ENCODE measurements at regions not wholly inside any gene's neighbourhood (a gene's known extent, or its start where the extent isn't known, plus 50 kb on each side); places are given as distances from the start of the nearest gene placed in this dataset.

DNA sequence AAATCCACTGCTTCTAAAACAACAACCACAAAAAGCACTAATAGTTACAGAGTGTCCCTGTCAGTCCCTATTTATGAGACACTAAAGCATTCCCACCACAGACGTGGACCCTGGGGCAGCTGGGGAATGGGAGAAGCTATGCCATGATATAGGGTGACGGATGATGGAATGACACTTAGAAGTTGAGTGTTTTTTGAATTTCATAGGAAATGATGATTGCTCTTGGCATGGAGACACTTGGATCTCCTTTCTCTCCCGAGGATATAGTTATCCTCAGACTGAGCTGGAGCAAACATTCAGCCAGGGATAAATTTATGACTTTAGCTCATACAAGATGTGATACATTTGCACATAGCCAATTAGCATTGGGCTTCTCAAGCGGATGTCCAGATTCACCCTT lies 151.2 kb downstream of the EDN3 start:
- DNase-seq (ENCODE audit: low spot score) = no peak
- no peaks in the 10 kb centered on the region for H3K36me3 Mint-ChIP-seq (ENCODE audit: low read depth, unreplicated experiment)
- H3K27me3 Mint-ChIP-seq (ENCODE audit: unreplicated experiment) = peaks cover 2% of the 10 kb centered on the region
- H3K4me3 Mint-ChIP-seq (ENCODE audit: unreplicated experiment) = no peak overlapping the region
- no peak overlapping the region for H3K27ac Mint-ChIP-seq (ENCODE audit: unreplicated experiment)
- TF ChIP-seq, protein P1, sequence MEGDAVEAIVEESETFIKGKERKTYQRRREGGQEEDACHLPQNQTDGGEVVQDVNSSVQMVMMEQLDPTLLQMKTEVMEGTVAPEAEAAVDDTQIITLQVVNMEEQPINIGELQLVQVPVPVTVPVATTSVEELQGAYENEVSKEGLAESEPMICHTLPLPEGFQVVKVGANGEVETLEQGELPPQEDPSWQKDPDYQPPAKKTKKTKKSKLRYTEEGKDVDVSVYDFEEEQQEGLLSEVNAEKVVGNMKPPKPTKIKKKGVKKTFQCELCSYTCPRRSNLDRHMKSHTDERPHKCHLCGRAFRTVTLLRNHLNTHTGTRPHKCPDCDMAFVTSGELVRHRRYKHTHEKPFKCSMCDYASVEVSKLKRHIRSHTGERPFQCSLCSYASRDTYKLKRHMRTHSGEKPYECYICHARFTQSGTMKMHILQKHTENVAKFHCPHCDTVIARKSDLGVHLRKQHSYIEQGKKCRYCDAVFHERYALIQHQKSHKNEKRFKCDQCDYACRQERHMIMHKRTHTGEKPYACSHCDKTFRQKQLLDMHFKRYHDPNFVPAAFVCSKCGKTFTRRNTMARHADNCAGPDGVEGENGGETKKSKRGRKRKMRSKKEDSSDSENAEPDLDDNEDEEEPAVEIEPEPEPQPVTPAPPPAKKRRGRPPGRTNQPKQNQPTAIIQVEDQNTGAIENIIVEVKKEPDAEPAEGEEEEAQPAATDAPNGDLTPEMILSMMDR (IDR thresholded peaks at IDR 0.05; ENCODE audit: unreplicated experiment) = no peak
- H3K9me3 Mint-ChIP-seq (ENCODE audit: unreplicated experiment) = no peaks in the 10 kb centered on the region
- H3K4me1 Mint-ChIP-seq (ENCODE audit: unreplicated experiment) = peaks cover 2% of the 10 kb centered on the region

DNA sequence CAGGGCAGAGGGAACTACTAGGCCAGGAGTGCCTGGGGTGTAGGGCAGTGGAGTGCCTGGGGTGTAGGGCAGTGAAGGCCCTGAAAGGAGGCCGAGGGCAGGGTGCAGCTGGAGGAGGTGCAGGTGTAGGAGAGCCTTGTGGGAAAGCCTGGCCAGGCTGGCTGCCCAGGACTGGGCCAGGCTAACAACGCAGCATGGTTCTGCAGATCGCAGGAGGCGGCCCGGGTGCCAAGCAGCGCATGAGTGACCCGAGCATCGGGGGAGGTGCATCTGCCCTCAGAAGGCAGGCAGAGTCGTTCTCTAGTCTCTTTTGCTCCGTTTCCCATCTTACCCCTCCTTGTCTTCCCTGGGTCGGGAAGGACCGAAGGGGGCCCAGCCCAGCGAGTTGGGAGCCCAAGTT lies 151.5 kb upstream of the PHACTR3 start:
- Mint-ChIP-seq H3K4me3 (ENCODE audit: unreplicated experiment) (no peak overlapping the region), H3K27ac (ENCODE audit: unreplicated experiment) (no peak overlapping the region), H3K27me3 (ENCODE audit: unreplicated experiment) (peaks cover 2% of the 10 kb centered on the region), H3K9me3 (ENCODE audit: unreplicated experiment) (no peaks in the 10 kb centered on the region), H3K36me3 (ENCODE audit: low read depth, unreplicated experiment) (no peaks in the 10 kb centered on the region), H3K4me1 (ENCODE audit: unreplicated experiment) (no peaks in the 10 kb centered on the region)
- DNase-seq (ENCODE audit: low spot score) = no peak
- TF ChIP-seq, protein P1 (IDR thresholded peaks at IDR 0.05; ENCODE audit: unreplicated experiment) = no peak

DNA sequence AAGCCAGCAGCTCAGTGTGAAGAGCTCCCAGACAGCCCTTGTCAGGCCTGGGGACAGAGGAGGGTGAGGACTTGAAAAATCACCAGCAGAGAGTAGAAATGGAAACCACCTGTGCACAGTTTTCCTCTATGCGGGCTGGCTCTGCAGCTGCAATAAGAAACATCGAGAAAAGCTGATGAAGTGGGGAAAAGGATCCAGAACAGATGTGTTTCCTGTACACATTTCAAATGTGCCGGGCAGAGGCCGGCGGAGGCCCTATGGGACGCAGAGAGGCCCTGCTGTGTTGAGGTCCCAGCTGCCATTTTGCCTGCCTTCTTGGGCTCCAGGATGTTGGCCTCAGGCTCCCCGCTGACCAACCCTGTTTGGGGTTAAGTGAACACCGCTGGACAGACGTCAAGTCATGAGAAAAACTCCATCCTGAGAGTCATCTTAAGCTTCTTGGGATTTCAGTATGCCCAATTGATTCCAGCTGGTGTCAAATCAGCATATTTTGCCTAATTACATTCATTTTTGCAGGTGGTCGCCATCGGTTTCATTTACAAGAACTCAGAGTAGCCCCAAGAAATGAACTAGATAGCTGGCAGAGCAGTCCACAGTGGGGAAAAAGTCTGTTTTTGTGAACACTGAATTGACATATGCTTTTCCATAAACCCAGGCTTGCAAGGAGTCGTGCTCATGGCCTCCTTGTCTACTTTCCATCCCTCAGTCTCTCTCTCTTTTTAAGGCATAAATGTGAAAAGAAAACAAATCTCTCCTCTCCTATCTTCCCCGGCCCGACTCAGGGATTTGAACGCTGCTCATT lies 150.4 kb upstream of the PHACTR3 start:
- no peak for DNase-seq (ENCODE audit: low spot score)
- Mint-ChIP-seq H3K36me3 (ENCODE audit: low read depth, unreplicated experiment) (no peaks in the 10 kb centered on the region), H3K9me3 (ENCODE audit: unreplicated experiment) (no peaks in the 10 kb centered on the region), H3K4me3 (ENCODE audit: unreplicated experiment) (no peak overlapping the region), H3K4me1 (ENCODE audit: unreplicated experiment) (no peaks in the 10 kb centered on the region), H3K27me3 (ENCODE audit: unreplicated experiment) (peaks cover 2% of the 10 kb centered on the region), H3K27ac (ENCODE audit: unreplicated experiment) (no peak overlapping the region)
- TF ChIP-seq, protein P1 (IDR thresholded peaks at IDR 0.05; ENCODE audit: unreplicated experiment) = no peak

DNA sequence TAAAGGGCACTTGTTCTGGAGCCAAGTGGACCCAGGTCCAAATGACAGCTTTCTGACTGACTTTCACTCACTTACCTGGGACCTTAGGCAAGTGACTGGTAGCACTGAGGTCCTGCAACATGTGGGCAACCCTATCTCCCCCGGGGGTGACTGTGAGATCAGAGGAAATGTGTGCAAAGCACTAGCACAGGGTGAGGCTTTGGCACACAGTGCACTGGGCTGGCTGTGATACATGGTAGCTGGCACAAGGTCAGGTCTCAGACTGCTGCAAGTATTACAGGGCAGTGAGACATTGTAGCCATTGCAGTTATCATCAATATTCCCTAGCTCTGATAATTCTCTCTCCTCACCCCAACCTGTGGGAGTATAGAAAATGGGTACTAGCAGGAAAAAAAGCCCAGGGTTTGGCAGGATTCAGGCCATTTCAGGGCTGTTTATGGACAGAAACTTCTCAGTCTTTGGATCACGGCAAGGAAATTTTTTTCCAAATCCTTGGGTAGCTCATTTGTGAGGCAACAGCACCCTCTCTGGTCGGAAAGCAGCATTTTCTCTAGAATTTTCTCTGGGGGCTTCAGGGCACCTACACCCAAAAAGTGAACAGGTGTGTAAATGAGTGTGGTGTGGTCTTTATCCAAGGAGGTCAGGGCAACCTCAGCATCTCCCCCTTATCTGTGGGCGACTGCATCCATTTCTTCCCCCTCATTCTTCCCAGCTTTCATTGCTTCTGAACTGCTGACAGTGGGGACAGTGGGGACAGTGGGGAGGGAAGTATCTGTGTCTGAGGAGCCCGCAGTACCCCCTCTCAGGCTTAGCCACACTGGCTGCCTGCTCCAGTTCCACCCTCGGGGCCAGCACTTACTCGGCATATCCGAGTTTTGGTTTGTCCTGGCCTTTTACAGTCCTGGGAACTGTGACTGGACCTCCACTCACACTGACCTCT lies 148.7 kb upstream of the PHACTR3 start:
- TF ChIP-seq, protein P1 (IDR thresholded peaks at IDR 0.05; ENCODE audit: unreplicated experiment) = peak; percentile 65
- DNase-seq (ENCODE audit: low spot score) = peak; percentile 32
- no peak overlapping the region for H3K4me3 Mint-ChIP-seq (ENCODE audit: unreplicated experiment)
- H3K27me3 Mint-ChIP-seq (ENCODE audit: unreplicated experiment) = peaks cover 4% of the 10 kb centered on the region
- no peaks in the 10 kb centered on the region for H3K9me3 Mint-ChIP-seq (ENCODE audit: unreplicated experiment)
- H3K36me3 Mint-ChIP-seq (ENCODE audit: low read depth, unreplicated experiment) = no peaks in the 10 kb centered on the region
- no peak overlapping the region for H3K27ac Mint-ChIP-seq (ENCODE audit: unreplicated experiment)
- no peaks in the 10 kb centered on the region for H3K4me1 Mint-ChIP-seq (ENCODE audit: unreplicated experiment)
